ENCODE measurements at regions not wholly inside any gene's neighbourhood (a gene's known extent, or its start where the extent isn't known, plus 50 kb on each side); places are given as distances from the start of the nearest gene placed in this dataset.
"Not testable (repeated sequence)": the region's sequence is repeated elsewhere in the genome, so short reads cannot be mapped to it uniquely, and the experiment has no call there.

DNA sequence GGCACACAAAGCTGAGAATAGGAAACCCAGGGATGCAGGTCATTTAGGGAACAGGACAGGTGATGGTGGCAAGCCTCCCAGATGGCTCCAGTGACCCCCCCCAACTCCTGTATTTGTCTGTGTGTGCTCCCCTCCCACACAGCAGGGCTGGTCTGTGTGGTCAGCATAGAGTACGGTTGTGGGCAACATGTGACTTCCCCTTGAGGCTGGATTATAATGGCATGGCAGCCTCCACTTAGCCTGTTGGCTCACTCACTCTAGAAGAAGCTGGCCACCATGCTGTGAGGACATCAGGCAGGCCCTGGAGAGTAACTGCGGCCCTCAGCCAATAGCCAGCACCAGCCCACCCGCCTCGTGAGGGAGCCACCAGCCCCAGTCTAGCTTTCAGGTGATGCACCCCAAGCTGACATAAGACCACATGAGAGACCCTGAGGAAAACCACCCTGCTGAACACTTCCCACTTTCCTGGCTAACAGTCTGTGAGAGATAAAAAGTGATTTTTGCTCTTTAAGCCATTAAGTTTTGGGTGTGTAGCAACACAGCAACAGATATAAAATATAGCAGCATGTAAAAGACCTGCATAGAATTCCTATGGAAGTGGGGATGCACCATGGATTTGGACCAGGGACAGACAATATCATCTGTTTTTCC is 151.3 kb downstream of the LAT start:
- TF ChIP-seq USF2 (IDR thresholded peaks at IDR 0.05; ENCODE audit: borderline replicate concordance, low read depth, low read length); EED (IDR thresholded peaks at IDR 0.05; ENCODE audit: low read depth); EP300 (IDR thresholded peaks at IDR 0.05; ENCODE audit: borderline replicate concordance in 1 of 2, control insufficient read depth in 1 of 2, low read depth in 2 of 2, low read length in 2 of 2); TBL1XR1 (IDR thresholded peaks at IDR 0.05; ENCODE audit: low read depth, low read length); CBX5 (IDR thresholded peaks at IDR 0.05; ENCODE audit: low read depth); CTCF (IDR thresholded peaks at IDR 0.05 in 2 of 3, conservative IDR thresholded peaks at IDR 0.05 in 1 of 3; ENCODE audit: control insufficient read depth in 2 of 3, extremely low read depth in 1 of 3, insufficient read depth in 1 of 3, low read depth in 3 of 3, low read length in 3 of 3); ZNF24 (IDR thresholded peaks at IDR 0.05); RELA (IDR thresholded peaks at IDR 0.05; ENCODE audit: borderline replicate concordance, partially characterized antibody); IKZF2 (IDR thresholded peaks at IDR 0.05); TAF1 (IDR thresholded peaks at IDR 0.05; ENCODE audit: borderline replicate concordance, low read depth, low read length); EZH2 (IDR thresholded peaks at IDR 0.05; ENCODE audit: borderline replicate concordance, control insufficient read depth, low read depth, low read length): not testable (repeated sequence)

Data from GM12878 (cell line).